NCI-H2081 (cell line): ENCODE measurements at regions not wholly inside any gene's neighbourhood (a gene's known extent, or its start where the extent isn't known, plus 50 kb on each side); places are given as distances from the start of the nearest gene placed in this dataset.

Experiments used
- DNase-seq, 2 experiments: peaks; one replicate each; lab custom pipeline; 2025; lab: John Stamatoyannopoulos, UW

GRCh38 chr18:72692086-72692485 is 147.9 kb upstream of the CBLN2 start:
- peak; percentile 73 to 88 for DNase-seq

GRCh38 chr18:72687736-72688135 is 143.6 kb upstream of the CBLN2 start:
- no peak for DNase-seq

GRCh38 chr18:72675394-72675793 is 131.3 kb upstream of the CBLN2 start:
- no peak for DNase-seq

- DNase-seq, result no peak
These were observed 130.6 kb upstream of the CBLN2 start for GRCh38 chr18:72674710-72675109.

- no peak for DNase-seq
These were observed 129.1 kb upstream of the CBLN2 start for GRCh38 chr18:72673242-72673641.

- peak; percentile 32 to 33 for DNase-seq
These were observed 128.4 kb upstream of the CBLN2 start for GRCh38 chr18:72672364-72673184.

GRCh38 chr18:72667932-72668331 is 123.8 kb upstream of the CBLN2 start:
- DNase-seq, result no peak

- peak; percentile 52 for DNase-seq
These were observed 109.0 kb upstream of the CBLN2 start for GRCh38 chr18:72652990-72653593.

- no peak for DNase-seq
These were observed 106.9 kb upstream of the CBLN2 start for GRCh38 chr18:72651033-72651432.

- no peak for DNase-seq
These were observed 104.4 kb upstream of the CBLN2 start for GRCh38 chr18:72648481-72648960.

GRCh38 chr18:72648079-72648478 is 103.9 kb upstream of the CBLN2 start:
- no peak for DNase-seq

- no peak for DNase-seq
These were observed 96.4 kb upstream of the CBLN2 start for GRCh38 chr18:72640557-72640956.

GRCh38 chr18:72638376-72638775 is 94.2 kb upstream of the CBLN2 start:
- DNase-seq, result no peak

GRCh38 chr18:72637721-72638120 is 93.6 kb upstream of the CBLN2 start:
- DNase-seq, result no peak

GRCh38 chr18:72637299-72637698 is 93.2 kb upstream of the CBLN2 start:
- no peak for DNase-seq

GRCh38 chr18:72636611-72637010 is 92.5 kb upstream of the CBLN2 start:
- no peak for DNase-seq

- no peak for DNase-seq
These were observed 90.4 kb upstream of the CBLN2 start for GRCh38 chr18:72634500-72634899.

- DNase-seq, result no peak
These were observed 86.8 kb upstream of the CBLN2 start for GRCh38 chr18:72630991-72631390.

GRCh38 chr18:72623444-72623843 is 79.3 kb upstream of the CBLN2 start:
- no peak for DNase-seq

GRCh38 chr18:72613534-72613930 is 69.4 kb upstream of the CBLN2 start:
- DNase-seq, result no peak

- no peak for DNase-seq
These were observed 68.9 kb upstream of the CBLN2 start for GRCh38 chr18:72612894-72613533.

GRCh38 chr18:72605376-72605775 is 61.2 kb upstream of the CBLN2 start:
- DNase-seq, result no peak

GRCh38 chr18:72601944-72602343 is 57.8 kb upstream of the CBLN2 start:
- DNase-seq, result no peak
